ENCODE measurements at regions not wholly inside any gene's neighbourhood (a gene's known extent, or its start where the extent isn't known, plus 50 kb on each side); places are given as distances from the start of the nearest gene placed in this dataset.
"Not testable (repeated sequence)": the region's sequence is repeated elsewhere in the genome, so short reads cannot be mapped to it uniquely, and the experiment has no call there.

DNA sequence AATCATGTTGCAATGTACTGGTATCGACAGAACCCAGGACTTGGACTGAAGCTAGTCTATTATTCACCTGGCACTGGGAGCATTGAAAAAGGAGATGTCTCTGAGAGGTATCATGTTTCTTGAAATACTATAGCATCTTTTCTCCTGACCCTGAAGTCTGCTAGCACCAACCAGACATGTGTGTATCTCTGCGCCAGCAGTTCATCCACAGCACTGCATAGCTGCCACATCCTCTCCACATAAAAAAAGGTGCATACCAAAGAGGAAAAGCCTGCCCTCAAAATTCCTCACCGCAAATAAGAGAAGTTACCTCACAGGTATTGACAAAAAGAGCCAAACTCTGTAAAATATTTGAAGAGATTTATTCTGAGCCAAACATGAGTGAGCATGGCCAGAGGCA, 99.5 kb upstream of the PRSS3 start:
- no peak for DNase-seq

DNA sequence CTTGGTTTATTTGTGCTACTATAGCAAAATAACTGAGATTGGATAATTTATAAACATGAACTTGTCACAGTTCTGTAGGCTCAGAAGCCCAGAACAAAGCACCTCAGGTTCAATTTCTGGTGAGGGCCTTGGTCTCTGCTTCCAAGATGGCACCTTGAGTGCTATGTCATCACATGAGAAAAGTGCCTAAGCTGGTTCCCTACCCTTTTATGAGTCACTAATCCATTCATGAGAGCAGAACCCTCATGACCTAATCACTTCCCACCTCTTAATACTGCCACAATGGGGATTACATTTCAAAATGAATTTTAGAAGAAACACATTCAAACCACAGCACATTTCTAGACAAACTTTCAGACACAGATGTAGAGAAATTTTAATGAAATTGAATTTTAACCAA, 98.2 kb upstream of the PRSS3 start:
- DNase-seq: no peak

DNA sequence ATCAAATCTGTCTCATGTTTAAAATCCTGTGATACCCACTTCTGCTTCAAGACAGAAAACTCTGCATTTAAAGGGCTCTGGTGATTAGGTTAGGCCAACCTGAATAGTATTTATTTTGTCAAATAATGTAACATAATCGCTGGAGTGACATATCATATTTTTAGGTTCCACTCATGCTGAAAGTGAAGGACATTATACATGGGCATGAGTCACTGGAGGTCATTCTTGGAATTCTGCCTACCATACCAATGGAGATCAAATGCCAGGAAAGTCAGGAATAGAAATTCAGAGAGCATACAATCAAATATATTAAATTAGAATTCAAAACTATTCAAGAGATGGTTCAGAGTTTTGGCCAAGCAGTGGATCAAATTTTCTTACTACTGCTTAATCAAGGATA, 97.1 kb upstream of the PRSS3 start:
- DNase-seq: no peak

DNA sequence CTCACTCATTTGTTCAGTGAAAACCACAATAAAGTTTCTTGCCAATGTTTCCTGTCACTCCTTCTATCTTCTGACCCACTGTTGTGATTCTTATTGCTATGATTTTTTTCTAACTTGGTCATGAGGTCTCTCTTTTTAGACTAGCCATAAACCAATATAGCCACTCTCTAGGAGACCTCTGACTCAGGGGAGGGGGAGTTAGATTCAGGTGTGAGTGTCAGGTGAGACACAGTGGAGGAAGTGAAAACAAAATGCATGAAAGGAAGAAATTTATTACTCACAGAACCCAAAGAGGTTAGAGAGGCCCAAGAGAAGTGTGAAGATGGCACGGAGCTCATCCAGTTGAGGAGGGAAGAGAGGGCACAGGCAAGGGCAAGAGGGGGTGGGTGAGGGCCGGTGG, 94.4 kb upstream of the PRSS3 start:
- not testable (repeated sequence) for DNase-seq

DNA sequence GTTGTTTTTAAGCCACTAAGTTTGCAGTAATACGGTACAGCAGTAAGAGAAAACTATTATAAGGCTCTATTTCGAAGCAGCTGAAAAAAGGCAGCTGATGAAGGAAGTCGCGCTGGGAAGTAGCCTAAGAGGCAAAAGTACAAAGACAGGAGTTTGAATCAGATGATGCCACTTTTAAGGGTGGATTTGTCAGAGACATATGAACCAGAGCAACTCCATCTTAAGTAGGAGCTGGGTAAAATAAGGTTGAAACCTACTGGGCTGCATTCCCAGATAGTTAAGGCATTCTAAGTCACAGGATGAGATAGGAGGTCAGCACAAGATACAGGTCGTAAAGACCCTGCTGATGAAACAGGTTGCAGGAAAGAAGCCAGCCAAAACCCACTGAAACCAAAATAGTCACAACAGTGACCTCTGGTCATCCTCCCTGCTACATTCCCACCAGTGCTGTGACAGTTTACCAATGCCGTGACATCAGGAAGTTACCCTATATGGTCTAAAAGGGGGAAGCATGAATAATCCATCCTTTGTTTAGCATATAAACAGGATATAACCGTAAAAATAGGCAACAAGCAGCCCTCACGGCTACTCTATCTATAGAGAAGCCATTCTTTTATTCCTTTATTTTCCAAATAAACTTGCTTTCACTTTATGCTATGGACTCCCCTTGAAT, 91.8 kb upstream of the PRSS3 start:
- DNase-seq: no peak

DNA sequence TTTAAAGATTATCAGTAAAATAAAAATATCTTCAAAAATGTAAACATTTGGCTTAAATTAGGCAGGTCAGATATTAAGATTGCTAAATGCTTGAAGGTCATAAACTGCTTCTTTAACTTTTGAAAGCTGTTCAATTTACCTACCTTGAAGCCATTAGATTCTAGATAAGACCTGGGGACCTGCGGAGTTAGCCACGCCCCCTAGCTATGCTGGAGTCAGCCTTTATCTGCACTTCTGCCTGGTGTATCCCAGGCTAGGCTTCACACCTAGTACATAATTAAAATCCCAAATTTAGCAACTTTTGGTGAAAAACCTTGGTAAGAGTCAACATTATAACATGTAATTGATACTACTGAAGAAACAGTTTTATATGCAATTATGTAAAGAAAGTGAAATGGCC, 89.9 kb upstream of the PRSS3 start:
- not testable (repeated sequence) for DNase-seq

DNA sequence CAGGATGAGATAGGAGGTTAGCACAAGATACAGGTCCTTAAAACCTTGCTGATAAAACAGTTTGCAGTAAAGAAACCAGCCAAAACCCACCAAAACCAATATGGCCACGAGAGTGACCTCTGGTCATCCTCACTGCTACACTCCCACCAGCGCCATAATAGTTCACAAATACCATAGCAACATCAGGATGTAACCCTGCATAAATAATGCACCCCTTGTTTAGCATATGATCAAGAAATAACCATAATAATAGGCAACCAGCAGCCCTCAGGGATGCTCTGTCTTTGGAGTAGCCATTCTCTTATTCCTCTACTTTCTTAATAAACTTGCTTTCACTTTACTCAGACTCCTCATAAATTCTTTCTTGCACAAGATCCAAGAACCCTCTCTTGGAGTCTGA, 86.9 kb upstream of the PRSS3 start:
- DNase-seq: no peak

DNA sequence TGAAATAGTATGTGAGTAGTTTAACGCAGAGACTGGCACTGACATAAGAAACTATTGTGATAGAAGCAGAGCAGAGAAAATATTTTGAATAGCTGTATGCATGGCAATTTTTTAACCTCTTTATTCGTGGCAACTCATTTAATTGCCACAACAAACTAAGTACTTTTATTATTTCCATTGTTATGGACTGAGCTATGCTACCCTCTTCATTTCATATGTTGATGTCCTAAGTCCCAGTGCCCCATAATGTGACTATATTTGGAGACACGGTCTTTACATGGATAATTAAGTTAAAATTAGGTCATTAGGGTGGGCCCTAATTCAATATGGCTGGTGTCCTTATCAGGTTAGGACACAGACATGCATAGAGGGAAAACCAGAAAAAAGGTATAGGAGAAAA, 86.1 kb upstream of the PRSS3 start:
- no peak for DNase-seq

DNA sequence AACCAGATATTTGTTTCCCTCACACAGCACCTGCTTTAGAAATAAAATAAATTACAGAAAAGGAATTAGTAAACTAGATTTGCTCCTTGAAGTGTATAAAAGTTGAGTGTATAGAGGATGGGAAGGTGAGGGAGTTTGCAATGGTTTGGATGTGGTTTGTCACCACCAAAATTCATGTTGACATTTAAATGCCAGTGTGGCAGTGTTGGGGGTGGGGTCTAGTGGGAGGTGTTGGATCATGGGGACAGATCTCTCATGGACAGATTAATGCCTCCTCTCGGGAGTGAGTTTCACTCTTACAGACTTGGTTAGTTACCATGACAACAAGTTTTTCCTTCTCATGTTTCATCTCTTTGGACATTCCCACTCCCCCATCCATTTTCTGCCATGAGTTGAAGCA, 83.9 kb upstream of the PRSS3 start:
- not testable (repeated sequence) for DNase-seq

DNA sequence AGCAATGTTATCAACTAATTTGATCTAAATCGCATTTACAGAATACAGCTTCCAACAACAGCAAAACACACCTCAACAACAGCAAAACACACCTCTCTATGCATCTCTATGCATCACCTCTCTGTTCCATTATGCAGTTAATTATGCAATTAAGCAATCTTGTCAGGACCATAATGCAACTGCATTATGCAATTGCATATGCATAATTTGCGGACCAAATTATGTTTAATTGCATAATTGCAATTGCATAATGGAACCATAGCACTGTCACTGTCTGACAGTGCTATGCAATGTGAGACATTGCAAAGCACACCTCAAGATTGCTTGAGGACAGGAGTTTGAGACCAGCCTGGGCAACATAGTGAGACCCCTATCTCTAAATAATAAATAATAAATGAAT, 80.4 kb upstream of the PRSS3 start:
- peak; percentile 64 for DNase-seq

DNA sequence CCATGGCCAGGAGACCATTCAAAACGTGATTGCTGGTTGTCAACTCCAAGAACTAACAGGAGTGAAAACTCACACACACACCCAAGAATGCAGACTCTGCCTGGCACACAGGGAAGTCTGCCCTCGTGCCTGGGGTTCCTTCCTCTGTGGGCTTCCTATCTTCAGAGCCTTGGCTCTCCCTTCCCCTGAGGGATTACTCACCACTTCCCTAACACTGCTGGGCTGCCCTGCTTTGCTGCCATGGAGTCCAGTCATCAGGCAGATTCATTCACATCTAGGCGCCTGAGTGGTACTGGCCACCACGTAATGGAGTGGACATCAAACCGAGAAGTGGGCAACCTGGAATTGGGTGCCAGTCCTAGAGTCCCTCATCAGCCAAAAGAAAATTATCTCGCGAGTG, 76.4 kb upstream of the PRSS3 start:
- DNase-seq: peak; percentile 57

DNA sequence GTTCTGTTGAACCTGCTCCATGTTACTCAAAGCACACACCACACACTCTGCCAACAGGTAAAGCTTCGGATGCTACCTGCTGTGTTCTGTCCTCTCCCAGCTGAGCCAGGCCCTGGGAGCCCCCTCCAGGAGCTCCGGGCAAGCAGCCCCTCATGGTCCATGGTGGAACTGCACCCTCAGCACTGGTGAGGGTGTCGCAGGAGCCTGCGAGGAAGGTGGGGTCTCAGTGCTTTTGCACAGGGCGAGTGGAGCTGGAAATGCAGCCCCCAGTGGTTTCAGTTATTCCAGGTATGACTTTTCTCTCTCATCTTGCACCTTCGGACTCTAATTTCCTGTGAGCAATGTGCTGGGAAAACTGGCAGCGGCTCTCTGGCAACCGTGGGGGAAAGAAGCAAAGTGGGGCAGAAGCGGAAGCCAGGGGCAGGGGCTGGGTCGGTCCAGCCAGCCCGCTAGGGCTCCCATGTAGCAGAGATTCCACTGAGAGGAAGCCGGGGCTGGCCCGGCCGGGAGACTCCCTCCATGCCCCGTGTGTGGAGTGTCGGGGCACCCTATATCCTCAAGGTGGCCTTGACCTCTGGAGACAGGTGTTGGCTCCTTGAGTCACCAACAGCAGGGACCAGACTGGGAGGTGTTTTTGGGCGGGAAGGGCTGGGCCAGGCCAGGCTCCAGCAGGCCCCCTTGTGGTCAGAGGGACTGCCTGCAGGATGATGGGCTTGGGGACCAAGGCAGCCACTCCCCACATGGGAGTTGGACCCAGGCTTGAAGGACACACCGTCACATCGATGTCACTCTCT, 75.6 kb upstream of the PRSS3 start:
- DNase-seq: peak; percentile 74

DNA sequence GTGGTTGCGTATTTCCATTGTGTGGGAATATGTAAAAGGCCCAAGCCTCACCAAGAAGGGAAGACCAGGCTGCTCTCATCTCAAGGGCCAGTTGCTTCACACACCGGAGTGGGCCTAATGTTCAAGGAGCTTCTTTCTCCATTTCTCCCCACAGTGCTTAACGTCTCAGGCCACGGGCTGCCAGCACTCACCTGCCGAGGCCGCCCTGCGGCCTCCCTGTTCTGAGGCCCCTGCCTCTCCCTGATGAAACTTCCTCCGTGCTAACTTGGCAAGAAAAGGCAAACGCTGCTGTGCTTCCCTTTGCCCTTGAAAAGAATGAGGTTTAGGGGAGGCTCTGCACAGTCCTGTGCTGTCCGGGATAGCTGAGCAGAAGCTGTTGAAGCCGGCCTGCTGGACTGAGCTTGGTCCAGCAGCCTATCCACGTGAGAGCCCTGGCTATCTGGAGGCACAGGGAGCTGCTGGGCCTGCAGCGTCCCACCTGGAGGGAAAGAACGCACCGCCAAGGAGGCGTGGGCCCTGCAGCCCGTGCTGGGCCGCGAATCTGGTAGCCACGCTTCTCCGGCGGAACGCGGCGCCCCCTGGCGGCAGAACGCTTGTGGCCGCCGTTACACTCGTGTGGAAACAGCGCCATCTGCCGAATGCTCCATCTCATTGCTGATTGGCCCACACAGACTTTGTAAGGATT, 73.5 kb upstream of the PRSS3 start:
- DNase-seq: peak; percentile 71

DNA sequence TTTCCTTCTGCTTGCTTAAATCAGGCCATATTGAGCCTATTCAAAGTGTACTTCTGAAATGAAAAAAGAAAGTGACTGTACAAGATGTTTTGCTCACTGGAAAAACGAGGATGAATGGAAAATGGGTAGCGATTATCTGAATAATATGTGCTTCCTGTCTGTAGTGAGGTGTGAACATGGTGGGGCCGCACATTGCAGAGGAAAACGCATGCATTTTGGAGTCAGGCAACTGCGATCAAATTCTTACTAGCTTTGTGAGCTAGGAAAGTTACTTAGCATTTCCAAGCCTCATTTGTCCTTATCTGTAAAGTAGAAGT, 73.0 kb upstream of the PRSS3 start:
- DNase-seq: no peak

DNA sequence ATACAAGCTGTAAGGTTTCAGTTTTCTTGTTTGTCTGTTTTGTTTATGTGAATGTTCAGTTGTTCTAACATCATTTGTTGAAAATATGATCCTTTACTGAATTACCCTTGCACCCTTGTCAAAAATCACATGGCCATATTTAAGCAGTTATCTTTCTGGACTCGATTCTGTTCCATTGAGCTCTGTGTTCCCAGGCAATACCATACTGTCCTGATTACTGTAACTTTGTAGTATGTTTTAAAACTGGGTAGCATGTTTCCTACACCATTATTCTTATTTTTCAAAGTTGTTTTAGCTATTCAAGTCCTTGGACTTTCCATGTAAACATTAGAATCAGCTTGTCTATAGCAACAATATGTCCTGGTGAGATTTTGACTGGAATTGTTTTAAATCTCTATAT, 66.7 kb upstream of the PRSS3 start:
- DNase-seq: no peak

DNA sequence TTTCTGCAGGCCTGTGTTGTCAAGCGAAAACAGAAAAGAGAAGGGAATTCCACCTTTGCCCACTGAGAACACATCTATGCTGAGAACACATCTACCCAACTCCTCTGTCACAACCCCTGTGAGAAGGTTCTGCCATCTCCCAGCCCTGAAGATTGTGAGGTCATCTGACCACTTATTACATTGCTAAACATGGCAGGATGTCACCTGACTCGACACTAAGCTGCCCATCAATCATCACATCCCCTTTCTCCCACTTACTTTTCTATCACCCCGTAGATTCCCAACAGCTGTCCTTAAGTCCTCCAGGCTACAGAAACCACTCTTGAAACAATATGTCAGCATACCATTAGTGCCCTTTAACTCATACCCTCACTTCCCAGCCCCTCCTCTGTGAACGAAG, 64.2 kb upstream of the PRSS3 start:
- no peak for DNase-seq

DNA sequence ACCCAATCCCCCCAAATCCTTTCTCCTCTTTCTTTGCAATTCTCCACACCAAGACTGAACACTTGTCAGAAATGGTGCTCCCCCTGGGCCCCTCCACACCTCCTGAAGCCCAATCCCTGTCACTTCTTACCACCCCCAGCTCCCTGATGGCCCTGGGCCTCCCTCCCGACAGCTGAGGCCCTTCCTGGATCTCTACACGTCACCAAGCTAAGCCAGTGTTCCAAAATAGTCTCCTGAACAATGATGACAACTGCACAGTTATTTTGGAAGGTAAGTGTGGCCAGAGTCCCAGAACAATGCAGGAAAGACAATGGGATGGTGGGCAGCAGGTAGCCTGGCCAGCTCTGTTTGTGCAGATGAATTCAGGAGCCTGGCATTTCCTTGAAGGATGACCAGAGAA, 63.7 kb upstream of the PRSS3 start:
- DNase-seq: no peak

DNA sequence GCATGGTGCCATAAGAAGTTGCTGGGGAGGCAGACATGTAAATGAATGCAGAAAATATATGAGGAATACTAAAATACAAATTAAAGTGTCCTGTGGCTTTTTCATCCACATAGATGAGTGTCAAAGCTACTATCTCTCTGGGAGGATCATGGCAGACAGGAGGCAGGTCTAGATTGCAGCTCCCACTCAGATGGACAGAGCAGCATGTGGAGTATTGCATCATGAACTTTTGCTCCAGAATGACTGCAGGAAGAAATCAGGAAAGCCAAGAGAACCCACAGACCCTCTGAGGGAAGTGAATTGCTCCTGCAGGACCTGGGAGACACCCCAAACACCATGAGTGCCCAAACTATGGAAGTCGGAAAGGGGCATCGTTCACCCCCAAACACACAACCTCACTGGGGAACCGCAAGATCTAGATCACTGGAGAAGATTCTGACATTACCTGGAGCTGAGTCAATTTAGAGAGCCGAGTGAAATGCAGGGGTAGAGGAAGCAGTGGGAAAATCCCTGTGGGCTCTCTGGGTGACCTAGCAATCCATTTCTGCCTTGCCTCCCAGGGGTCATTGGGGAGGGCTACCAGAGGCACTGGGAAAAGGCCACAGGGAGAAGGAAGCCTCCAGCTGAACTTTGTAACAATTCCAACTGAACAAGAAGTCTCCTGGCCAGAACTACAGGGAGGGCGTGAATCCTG, 61.0 kb upstream of the PRSS3 start:
- DNase-seq: not testable (repeated sequence)

DNA sequence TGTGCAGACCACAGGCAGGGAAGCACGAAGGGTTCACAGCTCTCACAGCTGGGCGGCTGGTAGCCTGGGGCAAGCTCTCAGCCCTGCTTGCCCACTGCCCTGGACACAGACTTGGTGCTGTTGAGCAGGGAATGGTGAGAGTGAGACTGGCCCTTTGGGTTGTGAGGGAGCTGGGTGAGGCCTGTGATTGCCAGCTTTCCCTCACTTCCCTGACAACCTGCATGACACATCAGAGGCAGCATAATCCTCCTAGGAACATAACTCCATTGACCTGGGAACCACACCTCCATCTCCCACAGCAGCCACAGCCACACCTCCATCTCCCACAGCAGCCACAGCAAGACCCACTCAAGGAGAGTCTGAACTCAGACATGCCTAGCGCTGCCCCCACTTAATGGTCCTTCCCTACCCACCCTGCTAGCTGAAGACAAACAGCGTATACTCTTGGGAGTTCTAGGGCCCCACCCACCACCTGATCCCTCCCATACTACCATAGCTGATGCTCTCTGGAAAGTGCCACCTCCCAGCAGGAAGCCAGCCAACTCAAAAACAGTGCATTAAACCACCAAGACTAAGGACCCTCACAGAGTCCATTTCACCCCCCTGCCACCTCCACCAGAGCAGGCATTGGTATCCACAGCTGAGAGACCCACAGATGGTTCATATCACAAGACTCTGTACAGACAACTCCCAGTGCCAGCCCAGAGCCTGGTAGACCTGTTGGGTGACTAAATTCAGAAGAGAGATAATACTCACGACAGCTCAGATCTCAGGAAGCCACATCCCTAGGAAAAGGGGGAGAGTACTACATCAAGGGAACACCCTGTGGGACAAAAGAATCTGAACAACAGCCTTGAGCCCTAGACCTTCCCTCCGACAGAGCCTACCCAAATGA, 60.2 kb upstream of the PRSS3 start:
- not testable (repeated sequence) for DNase-seq

DNA sequence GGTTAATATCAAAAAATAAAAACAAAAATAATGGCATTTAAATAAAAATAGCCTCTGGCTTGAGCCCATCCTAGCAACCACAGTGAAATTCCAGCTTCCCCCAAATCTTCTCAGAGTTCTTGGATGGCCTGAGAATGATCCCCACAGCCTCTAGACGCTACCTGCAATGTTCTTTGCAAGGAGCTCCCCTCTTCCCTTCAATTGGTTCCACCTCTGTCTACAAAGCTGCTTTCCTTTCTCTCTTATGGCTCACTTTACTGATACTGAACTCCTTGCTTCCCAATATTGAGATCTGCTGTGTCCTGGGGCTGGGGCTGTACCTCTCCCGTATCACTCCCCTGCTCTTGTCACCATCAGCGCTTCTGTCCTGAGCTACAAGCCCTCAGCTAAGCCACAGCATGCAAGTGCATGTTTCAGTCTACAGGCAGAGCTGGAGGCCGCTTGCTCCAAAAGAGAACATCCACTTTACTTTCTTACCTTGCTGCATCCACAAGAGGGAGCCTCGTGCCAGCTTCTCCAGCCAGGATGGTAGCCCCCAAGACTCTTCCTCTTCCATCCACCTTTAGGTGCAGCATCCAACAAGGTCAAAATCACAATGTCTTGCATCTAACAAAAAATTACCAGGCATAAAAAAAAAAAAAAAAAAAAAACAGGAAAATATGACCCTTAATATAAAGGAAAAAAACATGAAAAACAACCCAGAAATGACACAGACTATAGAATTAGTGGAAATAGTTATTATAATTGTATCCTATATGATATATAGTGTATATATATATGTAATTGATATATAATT, 57.4 kb upstream of the PRSS3 start:
- peak; percentile 35 for DNase-seq

DNA sequence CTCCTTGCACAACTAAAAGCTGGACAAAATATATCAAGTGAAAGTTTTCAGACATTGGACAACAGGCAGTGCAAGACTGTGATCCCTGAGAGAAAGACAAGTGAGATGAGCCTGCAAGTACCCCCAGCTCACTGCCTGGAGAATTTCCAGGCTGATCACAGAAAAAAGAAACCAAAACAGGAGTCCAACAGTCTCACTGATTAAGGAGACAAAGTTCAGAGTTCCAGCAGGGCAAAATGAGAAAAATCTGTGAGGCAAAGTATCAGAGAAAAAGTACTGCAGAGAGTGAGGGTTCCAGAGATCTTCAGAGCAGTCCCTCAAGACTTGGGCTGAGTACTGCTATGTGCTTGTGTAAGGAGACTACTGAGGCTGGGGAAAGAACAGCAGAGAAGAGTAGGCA, 56.0 kb upstream of the PRSS3 start:
- no peak for DNase-seq

DNA sequence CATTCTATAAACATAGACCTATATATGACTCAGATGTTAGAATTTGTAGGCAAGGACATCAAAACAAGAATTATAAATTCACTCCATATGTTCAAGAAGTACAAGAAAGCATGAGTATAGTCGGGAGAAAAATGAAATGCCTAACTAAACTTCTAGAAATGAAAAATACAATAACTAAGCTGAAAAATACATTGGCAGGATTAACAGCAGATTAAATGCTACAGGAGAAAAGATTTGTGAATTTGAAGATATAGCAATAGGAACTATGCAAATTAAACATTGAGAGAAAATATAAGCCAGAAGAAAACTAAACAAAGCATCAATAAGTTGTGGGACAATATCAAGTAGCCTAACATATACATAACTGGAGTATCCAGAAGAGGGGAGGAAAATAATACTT, 55.3 kb upstream of the PRSS3 start:
- DNase-seq: no peak
